GM12878 (cell line): ENCODE measurements at regions not wholly inside any gene's neighbourhood (a gene's known extent, or its start where the extent isn't known, plus 50 kb on each side); places are given as distances from the start of the nearest gene placed in this dataset.
A peak's percentile ranks its signal among the peaks of the same experiment; 100 is the strongest.

Experiments used
- ATF2 ChIP-seq: IDR thresholded peaks from 2 replicates; pipeline ENCODE4 v1.6.1; 2012; ENCODE audit warnings: low read length, inconsistent platforms
- ATF3 ChIP-seq: IDR thresholded peaks from 2 replicates; pipeline ENCODE4 v1.6.1; 2011; ENCODE audit warnings: low read depth, mild to moderate bottlenecking, low read length, moderate library complexity, borderline replicate concordance; ENCODE audit errors: extremely low read depth
- CHD1 ChIP-seq: IDR thresholded peaks from 2 replicates; pipeline ENCODE4 v1.6.1; 2012; ENCODE audit warnings: low read depth, low read length, improper control_type of control experiment
- CUX1 ChIP-seq: IDR thresholded peaks from 2 replicates; pipeline ENCODE4 v1.6.1; 2012; ENCODE audit warnings: improper control_type of control experiment, low read depth, low read length; ENCODE audit not compliant: insufficient replicate concordance
- EED ChIP-seq: sonication (generic); IDR thresholded peaks from 2 replicates; pipeline ENCODE4 v1.6.1; 2016; ENCODE audit warnings: antibody characterized with exemption, low read depth
- EP300 ChIP-seq, 2 experiments: fragments of 150-350 bp in 1 of 2; IDR thresholded peaks; 2 replicates each; pipeline ENCODE4 v1.6.1; 2011 to 2012; ENCODE audit warnings: low read depth in 2 of 2, low read length in 2 of 2, borderline replicate concordance in 1 of 2, improper control_type of control experiment in 1 of 2, inconsistent platforms in 1 of 2; ENCODE audit not compliant: control insufficient read depth in 1 of 2
- EZH2 ChIP-seq: IDR thresholded peaks from 2 replicates; pipeline ENCODE4 v1.6.1; 2012; ENCODE audit warnings: low read depth, mild to moderate bottlenecking, control low read depth, inconsistent platforms, low read length, borderline replicate concordance; ENCODE audit not compliant: control insufficient read depth
- GABPA ChIP-seq: IDR thresholded peaks from 2 replicates; pipeline ENCODE4 v1.6.1; 2014; ENCODE audit warnings: antibody characterized with exemption, low read depth, mild to moderate bottlenecking, inconsistent platforms
- IRF3 ChIP-seq: fragments of 450-650 bp; IDR thresholded peaks from 2 replicates; pipeline ENCODE4 v1.6.1; 2014; ENCODE audit warnings: mild to moderate bottlenecking
- MTA2 ChIP-seq: fragments of 450-650 bp; IDR thresholded peaks from 2 replicates; pipeline ENCODE4 v1.6.1; 2016; ENCODE audit warnings: low read depth, mild to moderate bottlenecking, moderate library complexity
- MTA3 ChIP-seq: IDR thresholded peaks from 2 replicates; pipeline ENCODE4 v1.6.1; 2012; ENCODE audit warnings: low read length, inconsistent platforms, borderline replicate concordance
- NFIC ChIP-seq: IDR thresholded peaks from 2 replicates; pipeline ENCODE4 v1.6.1; 2012; ENCODE audit warnings: low read depth, mild to moderate bottlenecking, inconsistent platforms, low read length, moderate library complexity
- POLR2A ChIP-seq: IDR thresholded peaks from 2 replicates; pipeline ENCODE4 v1.6.1; 2011; ENCODE audit warnings: low read depth, mild to moderate bottlenecking, low read length
- RUNX3 ChIP-seq: IDR thresholded peaks from 2 replicates; pipeline ENCODE4 v1.6.1; 2012; ENCODE audit warnings: low read length, inconsistent platforms
- TCF7 ChIP-seq: IDR thresholded peaks from 2 replicates; pipeline ENCODE4 v1.6.1; 2014; ENCODE audit warnings: antibody characterized with exemption, borderline replicate concordance
- YBX1 ChIP-seq: fragments of 450-650 bp; IDR thresholded peaks from 2 replicates; pipeline ENCODE4 v1.6.1; 2016; ENCODE audit warnings: antibody characterized with exemption
- ZNF622 ChIP-seq: fragments of 450-650 bp; IDR thresholded peaks from 2 replicates; pipeline ENCODE4 v1.6.1; 2017; ENCODE audit warnings: mild to moderate bottlenecking, inconsistent platforms
- ZNF687 ChIP-seq: fragments of 450-650 bp; IDR thresholded peaks from 2 replicates; pipeline ENCODE4 v1.6.1; 2017; ENCODE audit warnings: mild to moderate bottlenecking, moderate library complexity

GRCh38 chr3:40961104-40961857, 238.0 kb upstream of the CTNNB1 start (continued):
- TF ChIP-seq IRF3 (no peak), RUNX3 (peak; percentile 26; the same call in 1 of the 2 replicates), NFIC (peak; percentile 79; the same call in 1 of the 2 replicates), EP300 (IDR thresholded peaks at IDR 0.05; ENCODE audit: borderline replicate concordance in 1 of 2, control insufficient read depth in 1 of 2, low read depth in 2 of 2, low read length in 2 of 2) (peak in 1 of 2 experiments; percentile 72; a peak in 1 of 4 replicates), CHD1 (no peak), POLR2A (no peak), MTA2 (peak; percentile 53; the same call in 1 of the 2 replicates), YBX1 (no peak), ATF3 (no peak), EED (peak; percentile 23; the same call in 1 of the 2 replicates), ATF2 (peak; percentile 54; the same call in 1 of the 2 replicates), ZNF622 (no peak), TCF7 (no peak), MTA3 (0 out of 2 replicates have a peak, but pooled peaks have one; percentile 41), EZH2 (no peak), GABPA (peak; percentile 44; the same call in 1 of the 2 replicates), CUX1 (no peak), ZNF687 (no peak)
